A673 (cell line): ENCODE measurements at regions not wholly inside any gene's neighbourhood (a gene's known extent, or its start where the extent isn't known, plus 50 kb on each side); places are given as distances from the start of the nearest gene placed in this dataset.

Experiments used
- BruUV-seq: library from RNA; stranded (reverse); fragments of 400-500 nt; replicated peaks from 2 replicates; lab custom pipeline; 2021; lab: Mats Ljungman, UMichigan
- CTCF ChIA-PET: fragments of 300-600 bp; sonication (Branson Sonifier 250); formaldehyde crosslinking; loops from one replicate; lab custom pipeline; 2022; ENCODE audit warnings: antibody characterized with exemption; lab: Charles Lee
- POLR2A ChIA-PET: fragments of 300-600 bp; sonication (Branson Sonifier 250); formaldehyde crosslinking; loops from one replicate; lab custom pipeline; 2022; ENCODE audit warnings: antibody characterized with exemption; ENCODE audit not compliant: low non-redundant PET; lab: Charles Lee
- DNase-seq: peaks from one replicate; pipeline ENCODE4 v3.0.0-alpha.2; 2015; ENCODE audit warnings: low spot score
- H3K27ac ChIP-seq: fragments of 200-600 bp; sonication (generic); 2 replicates; pipeline ENCODE4 v1.5.1; 2016; ENCODE audit warnings: mixed run types, low read depth, mild to moderate bottlenecking, mixed read lengths, antibody characterized with exemption, low read length; ENCODE audit not compliant: poor library complexity, severe bottlenecking
- H3K27me3 ChIP-seq: fragments of 200-600 bp; sonication (generic); replicated peaks from 2 replicates; pipeline ENCODE4 v1.6.1; 2017; ENCODE audit warnings: mixed run types, low read depth, mild to moderate bottlenecking, mixed read lengths, antibody characterized with exemption, low read length; ENCODE audit not compliant: insufficient read depth, poor library complexity
- H3K36me3 ChIP-seq: fragments of 200-600 bp; sonication (generic); 2 replicates; pipeline ENCODE4 v1.6.1; 2016; ENCODE audit warnings: mixed run types, mild to moderate bottlenecking, mixed read lengths, antibody characterized with exemption, low read length; ENCODE audit not compliant: insufficient read depth, poor library complexity, severe bottlenecking
- H3K4me1 ChIP-seq: fragments of 200-600 bp; sonication (generic); 2 replicates; pipeline ENCODE4 v1.6.1; 2017; ENCODE audit warnings: mixed run types, mild to moderate bottlenecking, mixed read lengths, antibody characterized with exemption, low read length; ENCODE audit not compliant: insufficient read depth, poor library complexity, severe bottlenecking
- H3K4me3 ChIP-seq: fragments of 200-600 bp; sonication (generic); 2 replicates; pipeline ENCODE4 v1.5.1; 2016; ENCODE audit warnings: low read depth, mixed run types, mild to moderate bottlenecking, mixed read lengths, low read length; ENCODE audit not compliant: poor library complexity, severe bottlenecking
- H3K9me3 ChIP-seq: fragments of 200-600 bp; sonication (generic); 2 replicates; pipeline ENCODE4 v1.6.1; 2016; ENCODE audit warnings: mixed run types, low read depth, mild to moderate bottlenecking, mixed read lengths, antibody characterized with exemption, low read length; ENCODE audit not compliant: poor library complexity, severe bottlenecking
- CTCF ChIP-seq: fragments of 300-800, 200-600 bp; sonication (generic); conservative IDR thresholded peaks from 2 replicates; pipeline ENCODE4 v1.5.1; 2017; ENCODE audit warnings: low read depth, mild to moderate bottlenecking, antibody characterized with exemption, low read length, moderate library complexity, mixed read lengths
- EZH2 ChIP-seq: fragments of 200-600 bp; sonication (generic); IDR thresholded peaks from 2 replicates; pipeline ENCODE4 v1.6.1; 2017; ENCODE audit warnings: borderline replicate concordance, low read depth, mild to moderate bottlenecking, mixed read lengths, antibody characterized with exemption, low read length; ENCODE audit not compliant: poor library complexity, severe bottlenecking
- intact Hi-C: fragments of 100-400 bp; cut with micrococcal nuclease; formaldehyde crosslinking; loops from one replicate; pipeline ENCODE4 v1.10.0; 2022; ENCODE audit not compliant: unreplicated experiment

DNA sequence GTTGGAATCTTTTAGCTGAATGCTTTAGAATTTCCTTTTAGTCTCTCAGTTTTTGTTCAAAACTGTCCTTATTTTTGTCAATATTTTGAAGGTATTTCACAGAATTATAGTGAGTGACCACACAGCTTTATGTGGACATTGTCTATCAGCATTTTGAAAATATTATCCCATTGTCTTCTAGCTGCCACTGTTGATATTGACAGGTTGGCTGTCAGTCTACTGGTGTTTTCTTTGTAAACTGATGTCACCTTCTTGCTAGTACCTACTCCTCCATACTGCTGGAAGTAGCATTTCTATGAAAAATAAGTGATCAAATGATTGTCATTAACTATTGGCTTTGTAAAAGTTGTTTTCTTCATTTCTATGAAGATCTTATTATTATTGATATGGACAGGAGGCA, 256.8 kb downstream of the KLF12 start:
- intact Hi-C loops, result no loop called here
- Histone ChIP-seq H3K4me1 (no peaks in the 10 kb centered on the region), H3K36me3 (no peaks in the 10 kb centered on the region), H3K4me3 (no peak overlapping the region), H3K27ac (no peak overlapping the region), H3K27me3 (no peaks in the 10 kb centered on the region), H3K9me3 (peaks cover 9% of the 10 kb centered on the region)
- TF ChIP-seq CTCF (no peak), EZH2 (no peak)
- no TSS peak for BruUV-seq
- ChIA-PET POLR2A (no interaction called here), CTCF (no interaction called here)
- no peak for DNase-seq

GRCh38 chr13:73876323-73876722, 257.9 kb downstream of the KLF12 start:
- H3K9me3 ChIP-seq, result peaks cover 9% of the 10 kb centered on the region
- H3K4me1 ChIP-seq, result no peaks in the 10 kb centered on the region
- intact Hi-C loops, result no loop called here
- H3K4me3 ChIP-seq, result no peak overlapping the region
- BruUV-seq, result no TSS peak
- no peak for TF ChIP-seq EZH2
- no peak for TF ChIP-seq CTCF
- DNase-seq, result peak; percentile 25
- ChIA-PET POLR2A (no interaction called here), CTCF (no interaction called here)
- H3K27ac ChIP-seq, result no peak overlapping the region
- no peaks in the 10 kb centered on the region for H3K36me3 ChIP-seq
- H3K27me3 ChIP-seq, result no peaks in the 10 kb centered on the region

DNA sequence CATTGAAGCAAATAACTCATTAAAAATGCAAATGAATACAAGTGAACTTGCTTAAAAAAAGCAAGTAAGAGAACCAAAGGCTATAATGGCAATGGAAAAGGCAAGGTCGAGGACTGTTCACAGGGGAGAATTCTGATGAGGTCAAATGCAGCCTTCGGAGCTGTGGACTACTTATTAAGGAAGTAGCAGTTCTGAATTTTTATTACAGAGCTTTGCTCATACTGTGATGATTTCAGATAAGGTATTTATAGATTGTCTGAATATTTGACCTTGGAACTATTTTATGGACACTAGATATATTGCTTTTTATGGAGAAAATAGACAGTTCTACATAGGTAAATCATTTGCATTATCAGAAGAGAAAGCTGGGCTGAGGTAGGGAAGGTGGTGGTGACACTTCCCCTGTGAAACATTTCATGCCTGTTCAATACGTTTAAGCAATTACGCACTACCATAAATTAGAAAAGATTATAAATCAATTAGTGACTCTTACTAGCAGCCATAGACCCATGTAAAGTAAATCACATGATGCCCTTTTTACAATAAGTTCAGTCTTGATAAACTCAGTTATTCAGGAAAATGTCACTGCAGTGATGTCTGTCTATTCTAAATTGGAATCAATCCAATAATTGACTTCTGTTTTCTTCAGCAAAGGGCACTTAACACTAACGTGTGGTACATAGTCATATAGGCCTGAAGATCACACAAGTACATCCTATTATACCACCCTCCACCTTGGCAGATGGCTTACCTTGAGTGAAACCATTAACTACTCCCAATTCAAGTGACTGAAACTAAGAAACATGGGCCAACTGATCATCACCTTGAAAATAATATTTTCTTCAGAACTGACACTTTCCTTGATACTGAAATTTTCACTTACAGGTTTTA, 260.0 kb downstream of the KLF12 start:
- BruUV-seq, result no TSS peak
- intact Hi-C loops, result no loop called here
- ChIA-PET POLR2A (no interaction called here), CTCF (no interaction called here)
- no peak for DNase-seq
- Histone ChIP-seq H3K27ac (no peak overlapping the region), H3K9me3 (peaks cover 9% of the 10 kb centered on the region), H3K27me3 (no peaks in the 10 kb centered on the region), H3K36me3 (no peaks in the 10 kb centered on the region), H3K4me1 (no peaks in the 10 kb centered on the region), H3K4me3 (no peak overlapping the region)
- no peak for TF ChIP-seq CTCF
- TF ChIP-seq EZH2, result no peak
